SK-N-DZ (cell line): ENCODE measurements at regions not wholly inside any gene's neighbourhood (a gene's known extent, or its start where the extent isn't known, plus 50 kb on each side); places are given as distances from the start of the nearest gene placed in this dataset.

Experiments
- DNase-seq: peaks from one replicate; pipeline ENCODE4 v3.0.0-alpha.2; 2015; ENCODE audit warnings: low spot score

DNA sequence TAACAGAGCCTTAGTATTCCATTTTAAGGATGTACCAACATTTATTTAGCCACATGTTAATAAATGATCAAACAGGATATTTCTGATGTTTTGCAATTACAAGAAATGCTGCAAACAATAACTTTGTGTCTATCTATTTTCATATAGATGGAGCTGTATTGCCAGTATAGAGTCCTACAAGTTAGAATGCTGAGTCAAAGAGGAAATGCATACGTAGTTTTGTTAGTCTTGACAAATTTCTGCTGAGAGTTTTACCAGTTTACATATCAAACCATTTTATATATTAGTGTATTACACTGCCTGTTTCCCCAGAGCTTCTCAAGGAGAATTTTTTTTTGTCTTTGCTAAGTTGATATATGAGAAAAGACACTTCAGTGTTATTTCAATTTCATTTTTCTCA is 541.7 kb downstream of the SLC16A7 start:
- no peak for DNase-seq

DNA sequence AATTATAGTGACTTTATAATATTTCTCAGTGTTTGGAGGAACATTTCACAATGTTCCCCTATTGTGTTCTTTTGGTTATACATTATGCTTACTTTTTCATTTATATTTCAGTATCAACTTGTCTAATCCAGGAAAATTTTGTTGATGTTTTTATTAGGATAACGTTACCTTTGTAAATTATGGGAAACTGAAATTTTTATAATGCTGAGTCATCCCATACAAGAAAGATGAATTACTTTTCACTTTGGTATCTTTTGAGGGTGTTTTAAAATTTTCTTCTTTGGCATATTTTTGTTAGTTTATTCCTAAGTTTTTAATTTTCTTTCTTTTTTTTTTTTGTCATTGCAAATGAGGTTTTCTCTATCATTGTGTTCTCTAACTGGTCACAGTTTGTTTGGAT is 542.7 kb downstream of the SLC16A7 start:
- no peak for DNase-seq

DNA sequence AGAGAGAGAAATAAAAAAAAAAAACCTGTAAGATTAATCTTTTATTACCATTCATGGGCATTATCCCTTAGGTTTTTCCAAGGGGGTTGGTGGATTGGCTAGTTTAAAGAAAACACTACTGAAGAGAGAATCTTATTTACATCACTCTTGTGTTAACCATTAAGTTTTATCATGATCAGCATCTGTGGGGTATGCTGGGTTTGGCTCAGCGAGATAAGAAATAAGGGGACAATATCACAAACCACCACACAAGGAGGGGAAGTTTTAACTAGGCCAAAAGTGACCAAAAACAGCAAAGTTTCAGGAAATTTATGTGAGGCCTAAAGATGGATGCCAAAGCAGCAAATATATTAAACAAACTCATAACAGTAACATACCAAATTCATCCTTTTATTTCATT is 548.6 kb downstream of the SLC16A7 start:
- DNase-seq = no peak

DNA sequence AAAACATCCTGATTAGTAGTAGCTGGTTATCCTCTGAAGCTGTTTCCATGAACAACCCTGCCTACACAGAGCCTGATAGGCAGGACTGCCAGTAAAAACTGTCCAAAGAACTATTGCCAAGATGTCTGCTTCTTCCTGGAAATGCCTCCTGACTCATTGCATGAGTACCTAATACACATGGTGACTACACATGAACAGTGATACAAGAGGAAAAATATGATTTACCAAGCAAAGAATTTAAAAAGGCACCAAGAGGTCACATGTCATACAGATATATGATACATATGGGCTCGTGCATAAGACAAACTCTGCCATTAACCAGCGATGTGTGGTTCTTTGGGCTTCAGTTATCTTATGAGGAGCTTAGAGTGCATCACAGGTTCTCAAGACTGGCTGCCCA is 552.3 kb downstream of the SLC16A7 start:
- DNase-seq = no peak

DNA sequence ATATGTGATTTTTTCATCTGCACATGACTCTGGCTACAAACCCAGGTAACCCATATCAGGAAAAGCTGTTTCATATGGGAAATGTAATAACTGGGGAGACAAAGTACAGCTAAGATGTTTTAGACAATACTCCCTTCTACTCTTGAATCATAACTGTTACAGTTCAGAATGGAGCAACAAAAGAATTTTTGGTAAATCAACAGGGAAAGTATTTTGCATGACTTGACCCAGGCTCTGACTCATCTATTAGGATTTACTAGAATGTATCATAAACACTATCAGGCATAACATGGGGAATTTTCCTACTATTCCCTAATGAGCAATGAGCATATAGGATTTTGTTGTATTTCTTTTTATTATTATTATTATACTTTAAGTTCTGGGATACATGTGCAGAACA is 553.0 kb downstream of the SLC16A7 start:
- no peak for DNase-seq

DNA sequence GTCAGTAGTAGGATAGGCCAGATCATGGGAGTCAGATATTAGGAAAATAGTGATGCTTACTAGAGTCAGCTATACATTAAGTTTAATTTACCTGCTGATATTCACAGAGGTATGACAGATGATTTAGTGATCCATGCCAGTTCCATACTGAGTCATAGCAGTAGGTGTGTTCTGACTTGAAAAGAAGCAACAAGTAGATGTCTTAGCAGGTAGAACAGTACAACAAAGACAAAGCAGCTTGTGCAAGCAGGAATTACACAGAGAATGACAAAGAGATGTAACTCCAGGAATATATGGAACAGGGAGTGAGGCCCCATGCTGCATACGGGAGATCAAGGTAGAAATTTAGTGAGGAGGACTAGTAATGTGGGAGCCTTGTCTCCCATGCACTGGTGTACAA is 556.9 kb downstream of the SLC16A7 start:
- no peak for DNase-seq

DNA sequence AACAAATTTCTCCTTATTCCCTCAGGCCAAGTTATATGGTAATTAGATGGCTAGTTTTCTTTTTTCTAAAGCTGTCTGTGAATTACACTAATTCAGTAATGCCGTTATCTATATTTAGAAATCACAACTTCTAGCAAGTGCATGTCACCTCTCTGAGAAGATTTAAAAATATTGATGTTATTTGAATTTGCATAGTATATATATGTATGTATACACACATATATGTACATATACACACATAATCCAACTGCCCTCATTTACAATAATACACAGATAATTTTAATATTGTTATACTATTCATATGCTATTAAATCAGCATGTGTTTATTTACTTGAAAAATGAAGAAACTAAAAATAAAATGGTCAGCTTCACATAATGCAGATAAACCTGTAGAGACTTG is 563.9 kb downstream of the SLC16A7 start:
- DNase-seq = no peak

DNA sequence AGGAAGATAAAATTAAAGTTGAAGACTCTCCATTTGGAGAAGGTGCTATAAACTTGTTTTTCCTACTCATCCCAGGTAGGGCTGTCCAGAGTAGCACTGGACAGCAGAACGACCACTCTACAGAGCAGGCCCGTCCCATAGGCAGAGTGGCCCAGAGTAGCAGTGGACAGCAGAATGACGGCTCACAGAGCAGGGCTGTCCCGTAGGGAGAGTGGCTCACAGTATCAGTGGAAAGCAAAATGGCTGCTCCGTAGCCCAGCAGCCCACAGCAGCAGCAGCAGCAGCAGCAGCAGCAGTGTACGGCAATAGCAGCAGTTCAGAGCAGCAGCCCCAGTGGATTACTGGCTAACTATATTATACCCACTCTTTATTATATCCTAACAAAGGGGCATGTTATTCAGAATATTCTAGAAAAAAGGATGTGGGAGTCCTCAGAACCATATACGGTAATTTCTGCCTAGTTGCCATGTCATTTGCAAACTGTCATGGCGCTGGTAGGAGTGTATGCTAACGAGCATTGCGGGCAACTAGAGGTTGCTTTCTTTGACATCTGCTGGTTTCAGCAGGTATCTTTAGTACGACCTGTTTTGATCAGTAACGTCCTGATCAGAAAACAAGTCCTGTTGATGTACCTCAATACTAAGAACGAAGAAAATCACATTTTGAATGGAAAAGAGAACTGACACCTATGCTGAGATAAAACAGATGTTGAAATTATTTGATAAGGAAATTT is 567.3 kb downstream of the SLC16A7 start:
- DNase-seq = peak; percentile 51

DNA sequence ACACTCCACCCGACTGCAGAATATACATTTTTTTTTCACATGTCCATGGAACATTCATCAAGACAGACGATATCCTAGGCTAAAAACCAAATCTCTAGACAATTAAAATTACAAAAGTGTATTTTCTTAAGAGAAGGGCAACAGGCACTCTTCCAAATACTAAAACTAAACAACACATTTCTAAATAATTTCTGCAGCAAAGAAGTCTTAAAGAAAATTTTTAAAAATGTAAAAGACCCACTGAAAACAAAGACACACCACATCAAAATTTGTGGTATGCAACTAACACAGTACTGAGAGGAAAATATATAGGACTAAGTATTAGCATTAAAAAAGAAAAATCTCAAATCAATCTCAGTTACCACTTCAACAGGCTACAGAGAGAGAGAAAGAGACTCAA is 570.0 kb downstream of the SLC16A7 start:
- DNase-seq = no peak

DNA sequence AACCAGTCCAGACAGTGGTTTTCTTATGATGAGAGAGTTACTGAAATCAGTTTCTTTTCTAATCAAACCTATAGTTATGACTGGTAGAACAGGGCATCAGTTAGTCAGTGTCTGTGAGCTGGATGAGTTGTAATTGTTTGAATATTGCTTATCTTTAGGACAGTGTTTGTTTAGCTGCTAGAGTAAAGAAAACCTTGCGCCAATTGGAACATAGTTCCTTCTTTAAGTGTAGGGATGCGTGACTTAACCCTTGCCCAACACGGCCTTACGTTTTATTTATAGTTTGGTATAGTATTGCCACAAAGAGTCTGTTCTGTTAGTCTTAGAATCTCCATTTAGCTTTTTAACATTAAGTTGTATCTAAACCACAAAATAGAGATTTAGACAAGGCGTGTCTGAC is 572.6 kb downstream of the SLC16A7 start:
- no peak for DNase-seq

DNA sequence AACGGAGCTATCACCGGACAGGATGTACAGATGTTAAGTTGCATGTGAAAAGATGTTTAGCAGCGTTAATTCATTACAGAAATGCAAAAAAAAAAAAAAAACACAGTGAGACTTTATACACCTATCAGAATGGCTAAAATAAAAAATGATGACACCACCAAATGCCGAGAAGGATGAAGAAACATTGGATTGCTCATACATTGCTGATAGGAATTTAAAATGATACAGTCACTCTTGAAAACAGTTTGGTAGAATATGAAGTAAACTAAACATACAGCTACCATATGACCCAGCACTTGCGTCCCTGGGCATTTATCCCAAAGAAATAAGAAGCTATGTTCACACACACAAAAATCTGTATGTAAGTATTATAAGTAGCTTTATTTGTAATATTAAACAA is 574.1 kb downstream of the SLC16A7 start:
- DNase-seq = no peak

DNA sequence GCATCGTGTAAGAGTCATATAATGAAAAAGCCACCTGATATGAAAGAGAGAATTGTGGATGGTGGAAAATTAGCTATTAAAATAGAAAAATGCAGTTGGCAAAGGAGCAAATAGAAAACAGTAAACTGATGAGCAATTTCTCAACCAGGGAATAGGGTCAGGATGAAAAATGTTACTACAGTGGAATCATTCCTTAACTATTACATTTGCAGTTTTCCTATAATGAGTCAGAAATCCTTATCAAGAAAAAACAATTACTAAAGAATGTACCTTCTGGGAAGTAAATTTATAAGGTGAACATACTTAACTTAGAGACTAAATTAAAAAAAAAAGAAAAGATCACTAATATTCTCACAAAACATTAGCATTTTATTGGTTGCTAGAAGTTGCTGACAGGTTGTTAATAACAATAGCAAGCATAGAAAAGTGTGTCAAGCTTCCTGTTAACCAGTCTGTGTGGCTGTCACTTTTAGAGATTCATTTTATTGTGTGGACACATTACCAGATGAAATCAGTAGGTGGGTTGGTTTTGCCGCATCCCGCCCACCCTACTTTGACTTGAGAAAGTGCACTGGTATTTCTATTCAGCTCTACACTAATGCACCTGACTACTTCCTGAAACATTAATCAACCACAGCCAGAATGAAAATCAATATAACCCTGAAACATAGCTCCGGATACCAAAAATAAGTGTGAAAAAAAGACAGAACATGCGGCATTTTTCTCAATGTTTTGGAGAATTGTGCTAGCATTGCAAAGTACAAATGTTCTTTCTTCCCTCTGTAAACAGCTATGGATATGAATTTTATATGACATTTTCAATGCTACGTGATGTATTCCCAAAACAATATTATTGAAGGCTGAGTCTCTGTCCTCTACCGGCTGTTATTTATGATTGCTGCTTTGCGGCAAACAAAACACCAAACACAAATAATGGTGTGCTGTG is 576.7 kb downstream of the SLC16A7 start:
- no peak for DNase-seq

DNA sequence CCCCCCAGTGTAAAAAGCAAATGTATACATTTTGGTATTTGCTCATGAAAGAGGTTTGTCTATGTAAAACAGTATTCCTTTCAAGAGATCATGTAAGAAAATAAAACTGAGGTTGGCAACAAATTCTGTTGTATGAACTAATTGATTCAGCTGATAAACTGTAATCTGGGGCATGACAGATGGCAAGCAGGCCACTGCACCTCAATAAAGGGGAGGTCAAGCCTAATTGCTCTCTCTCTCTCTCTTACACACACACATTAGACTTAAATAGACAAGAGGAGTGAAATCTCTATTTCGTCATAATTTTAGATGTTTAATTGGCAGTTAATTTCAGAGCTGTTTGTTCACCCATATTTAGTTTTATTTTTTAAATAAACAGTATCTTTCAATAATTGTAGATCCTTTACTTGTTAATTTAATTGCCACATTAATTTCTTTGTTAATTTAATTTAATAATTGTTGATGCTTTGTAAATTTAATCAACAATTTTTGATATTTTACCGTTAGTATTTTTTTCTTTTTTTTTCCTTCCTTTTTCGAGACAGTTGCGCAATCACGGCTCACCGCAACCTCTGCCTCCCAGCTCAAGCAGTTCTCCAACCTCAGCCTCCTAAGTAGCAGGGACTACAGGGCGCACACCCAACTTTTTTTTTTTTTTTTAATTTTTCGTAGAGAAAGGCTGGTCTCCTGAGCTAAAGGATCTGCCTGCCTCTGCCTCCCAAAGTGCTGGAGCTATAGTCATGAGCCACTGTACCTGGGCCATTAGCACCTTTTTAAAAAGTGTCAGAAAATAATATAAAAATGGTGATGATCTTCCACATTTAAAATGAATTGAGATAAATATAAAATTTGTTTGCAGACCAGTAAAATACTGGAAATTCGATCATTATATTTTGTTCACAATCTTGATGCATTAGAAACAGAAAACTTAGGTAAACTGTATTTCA is 577.7 kb downstream of the SLC16A7 start:
- peak; percentile 15 for DNase-seq

DNA sequence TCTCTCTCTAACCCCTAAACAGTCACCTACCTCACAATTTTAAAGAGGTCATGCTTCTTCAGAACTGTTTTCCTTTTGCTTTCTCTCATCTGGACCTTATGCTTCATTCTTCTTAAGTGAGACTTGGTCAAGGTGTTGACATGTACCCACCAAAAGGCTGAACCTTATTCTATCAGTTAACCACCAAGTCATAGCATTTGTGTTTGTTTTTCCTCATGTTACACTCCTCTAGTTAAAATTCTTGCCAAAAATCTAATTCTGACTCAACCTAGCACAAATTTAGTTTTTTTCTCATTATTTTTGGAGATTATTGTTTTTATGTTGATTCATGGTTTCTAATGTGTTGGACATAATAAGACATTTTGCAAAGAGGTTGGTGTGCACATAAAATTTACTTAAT is 578.6 kb downstream of the SLC16A7 start:
- no peak for DNase-seq

DNA sequence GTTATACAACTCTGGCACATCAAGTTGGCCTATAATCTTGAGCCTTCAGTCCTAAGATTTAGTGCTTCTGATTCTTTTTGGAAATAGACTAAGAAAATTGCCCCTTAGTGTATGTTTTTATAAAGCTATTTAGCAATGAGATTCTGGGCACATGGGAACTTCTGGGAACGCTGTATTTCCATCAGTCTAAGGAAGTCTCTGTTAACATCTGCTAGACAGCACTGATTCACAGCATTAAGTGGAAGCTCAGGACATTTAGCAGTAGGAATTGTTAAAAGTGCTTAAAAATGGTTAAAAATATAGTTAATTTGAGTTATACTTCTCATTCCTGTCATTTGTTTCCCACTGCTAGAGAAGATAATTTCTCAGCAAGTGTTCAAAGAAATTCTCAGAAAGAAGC is 579.1 kb downstream of the SLC16A7 start:
- no peak for DNase-seq

DNA sequence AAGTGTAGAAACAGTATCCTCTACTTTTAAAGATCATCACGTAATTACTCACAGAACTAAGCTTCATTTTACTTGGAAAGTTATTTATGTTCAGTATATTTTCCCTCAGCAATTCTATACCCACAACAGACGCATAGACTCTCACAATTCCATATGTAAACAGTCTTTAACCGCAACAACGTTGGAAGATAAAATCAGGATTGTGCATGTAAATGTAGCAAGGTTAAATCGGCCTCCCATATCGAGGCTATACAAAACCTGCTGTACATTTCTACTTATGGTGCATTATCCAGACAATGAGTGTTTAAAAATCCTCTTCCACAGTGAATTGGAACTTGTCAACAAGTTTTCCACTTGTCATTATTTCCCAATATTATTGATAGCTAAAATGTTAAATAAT is 581.1 kb downstream of the SLC16A7 start:
- DNase-seq = no peak

DNA sequence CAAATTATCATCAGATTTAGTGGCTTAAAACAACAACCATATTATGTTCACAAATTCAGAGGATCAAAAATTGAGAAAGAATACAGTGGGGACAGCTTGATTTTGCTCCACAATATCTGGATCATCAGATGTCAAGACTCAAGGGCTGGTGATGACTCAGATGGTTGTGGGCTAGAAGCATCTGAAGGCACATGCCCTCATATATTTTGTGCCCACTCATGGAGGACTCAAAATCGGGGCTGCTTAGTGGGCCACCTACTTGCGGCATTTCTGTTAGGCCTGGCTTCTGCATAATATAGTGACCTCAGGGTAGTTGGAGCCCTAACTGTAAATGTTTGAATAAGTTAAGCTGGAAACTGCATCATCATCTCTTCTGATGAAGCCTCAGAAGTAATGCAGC is 584.5 kb downstream of the SLC16A7 start:
- no peak for DNase-seq

DNA sequence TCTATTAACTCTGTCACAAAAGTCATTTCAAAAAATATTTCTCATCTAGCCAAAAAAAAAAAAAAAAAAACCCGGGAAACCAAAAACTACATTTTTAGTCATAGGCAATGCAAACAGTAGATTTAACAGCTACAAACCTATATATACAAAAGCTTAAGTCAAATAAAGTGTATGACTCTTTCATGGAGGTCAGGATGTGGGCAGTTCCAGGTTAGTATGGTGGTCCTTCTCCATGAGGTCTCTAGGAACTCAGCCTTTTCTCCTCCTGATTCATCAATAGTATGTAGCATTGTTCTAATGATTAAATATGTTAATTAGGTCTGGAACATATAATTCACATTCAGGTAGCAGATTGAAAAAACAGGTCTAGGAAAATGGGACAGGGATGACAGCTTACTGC is 586.5 kb downstream of the SLC16A7 start:
- DNase-seq = no peak

DNA sequence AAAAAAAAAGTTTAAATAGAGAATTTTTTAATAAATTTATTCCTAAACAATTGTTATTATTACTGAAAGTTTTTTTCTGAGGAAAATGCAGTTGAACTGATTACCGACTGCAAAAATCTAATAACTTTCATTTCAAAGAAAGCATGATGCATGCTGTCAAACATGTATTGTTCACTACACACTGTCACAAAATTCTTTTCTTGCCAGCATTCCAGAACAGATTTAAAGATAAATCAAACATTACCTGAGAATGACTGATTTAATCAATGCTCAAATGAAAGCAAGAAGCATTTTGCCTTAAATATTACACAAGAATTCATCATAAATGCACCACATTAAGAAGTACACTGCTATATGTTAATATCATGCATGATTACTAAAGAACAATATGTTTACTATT is 588.3 kb downstream of the SLC16A7 start:
- DNase-seq = no peak

DNA sequence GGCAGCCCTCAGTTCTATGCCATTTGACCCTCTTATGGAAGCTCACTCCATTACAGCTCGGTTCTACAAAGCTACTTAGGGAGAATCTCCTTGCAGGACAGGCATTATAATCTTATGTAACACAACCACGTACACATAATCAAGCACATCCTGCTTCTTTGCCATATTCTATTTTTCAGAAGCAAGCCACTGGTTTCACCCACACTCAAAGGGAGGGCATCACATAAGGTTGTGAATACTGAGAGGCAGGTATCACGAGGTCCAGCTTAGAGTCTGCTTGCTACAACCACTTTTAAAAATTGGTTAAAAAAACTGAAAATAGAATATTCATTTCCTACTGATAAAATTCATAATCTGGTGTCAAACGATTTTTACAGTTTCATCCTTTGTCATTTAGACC is 589.2 kb downstream of the SLC16A7 start:
- DNase-seq = no peak

DNA sequence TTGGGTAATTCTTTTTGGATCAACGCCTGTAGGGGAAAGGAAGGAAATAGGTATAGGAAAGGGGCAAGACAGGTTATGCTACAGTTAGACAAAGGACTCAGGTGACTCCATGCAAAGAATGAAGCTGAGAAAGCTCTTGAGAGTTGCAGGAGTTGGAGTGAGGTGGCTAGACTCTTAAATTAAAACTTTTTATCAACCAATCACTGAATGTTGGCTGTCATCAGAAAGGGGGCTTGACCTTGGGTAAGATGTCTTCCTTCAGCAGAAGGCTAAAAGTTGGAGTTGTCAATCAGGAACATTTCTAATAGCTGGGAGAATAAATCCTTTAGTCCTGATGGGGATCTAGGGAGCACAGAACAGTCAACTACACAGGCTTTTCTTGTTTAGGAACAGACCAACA is 595.4 kb downstream of the SLC16A7 start:
- DNase-seq = no peak
